ENCODE measurements at regions not wholly inside any gene's neighbourhood (a gene's known extent, or its start where the extent isn't known, plus 50 kb on each side); places are given as distances from the start of the nearest gene placed in this dataset. TPM values are rescaled to one million over a fixed set of nuclear protein-coding genes. Genes with fewer than 3 reads are reported as not detected.

- Histone ChIP-seq H3K9me3 (replicated peaks) (no peaks in the 10 kb centered on the region), H3K36me3 (no peaks in the 10 kb centered on the region), H3K27me3 (ENCODE audit: low read depth) (peaks cover 9% of the 10 kb centered on the region), H3K4me1 (no peaks in the 10 kb centered on the region), H3K27ac (replicated peaks) (no peak overlapping the region), H3K4me3 (no peak overlapping the region)
- intact Hi-C loops (cut with micrococcal nuclease): no loop called here
- no peak for DNase-seq
- TF ChIP-seq CTCF (IDR thresholded peaks at IDR 0.05; ENCODE audit: borderline replicate concordance): no peak
Measured at GRCh38 chr9:32322622-32323021, 61.8 kb upstream of the ACO1 start.

GRCh38 chr9:32326146-32326545, 58.3 kb upstream of the ACO1 start:
- intact Hi-C loops (cut with micrococcal nuclease): no loop called here
- Histone ChIP-seq H3K4me3 (no peak overlapping the region), H3K36me3 (no peaks in the 10 kb centered on the region), H3K4me1 (no peaks in the 10 kb centered on the region), H3K27me3 (ENCODE audit: low read depth) (peaks cover 9% of the 10 kb centered on the region), H3K9me3 (replicated peaks) (peaks cover 14% of the 10 kb centered on the region), H3K27ac (replicated peaks) (no peak overlapping the region)
- DNase-seq: no peak
- no peak for TF ChIP-seq CTCF (IDR thresholded peaks at IDR 0.05; ENCODE audit: borderline replicate concordance)

GRCh38 chr9:32331240-32331639, 53.2 kb upstream of the ACO1 start:
- no peak overlapping the region for H3K27ac ChIP-seq (replicated peaks)
- H3K4me3 ChIP-seq: no peak overlapping the region
- no peaks in the 10 kb centered on the region for H3K36me3 ChIP-seq
- no peak for DNase-seq
- TF ChIP-seq CTCF (IDR thresholded peaks at IDR 0.05; ENCODE audit: borderline replicate concordance): no peak
- peaks cover 14% of the 10 kb centered on the region for H3K9me3 ChIP-seq (replicated peaks)
- no peaks in the 10 kb centered on the region for H3K4me1 ChIP-seq
- peaks cover 4% of the 10 kb centered on the region for H3K27me3 ChIP-seq (ENCODE audit: low read depth)
- intact Hi-C loops (cut with micrococcal nuclease): no loop called here

GRCh38 chr9:32334112-32334511, 50.3 kb upstream of the ACO1 start:
- Histone ChIP-seq H3K27me3 (ENCODE audit: low read depth) (no peaks in the 10 kb centered on the region), H3K4me1 (no peaks in the 10 kb centered on the region), H3K9me3 (replicated peaks) (peaks cover 9% of the 10 kb centered on the region), H3K27ac (replicated peaks) (no peak overlapping the region), H3K4me3 (no peak overlapping the region), H3K36me3 (no peaks in the 10 kb centered on the region)
- intact Hi-C loops (cut with micrococcal nuclease): no loop called here
- DNase-seq: no peak
- TF ChIP-seq CTCF (IDR thresholded peaks at IDR 0.05; ENCODE audit: borderline replicate concordance): no peak

Small RNA genes in the stretch of these regions (microRNA-seq; reads per million reads assigned to microRNA genes)
- gene MIR873 (not detected), gene MIR876 (not detected)

All from left ventricle myocardium inferior (tissue), 1 donor.